22Rv1 (cell line): ENCODE measurements at regions not wholly inside any gene's neighbourhood (a gene's known extent, or its start where the extent isn't known, plus 50 kb on each side); places are given as distances from the start of the nearest gene placed in this dataset.

Experiments used
- CTCF ChIP-seq: fragments of 450-650 bp; IDR thresholded peaks from 2 replicates; pipeline ENCODE4 v1.5.1; 2017; ENCODE audit warnings: mild to moderate bottlenecking
- ZFX ChIP-seq: fragments of 450-650 bp; IDR thresholded peaks from 2 replicates; pipeline ENCODE4 v1.6.1; 2017; ENCODE audit warnings: antibody characterized with exemption, borderline replicate concordance

GRCh38 chrX:42246814-42247213 is 323.5 kb upstream of the CASK start:
- TF ChIP-seq CTCF: no peak
- TF ChIP-seq ZFX: no peak
